ENCODE measurements at regions not wholly inside any gene's neighbourhood (a gene's known extent, or its start where the extent isn't known, plus 50 kb on each side); places are given as distances from the start of the nearest gene placed in this dataset.

DNA sequence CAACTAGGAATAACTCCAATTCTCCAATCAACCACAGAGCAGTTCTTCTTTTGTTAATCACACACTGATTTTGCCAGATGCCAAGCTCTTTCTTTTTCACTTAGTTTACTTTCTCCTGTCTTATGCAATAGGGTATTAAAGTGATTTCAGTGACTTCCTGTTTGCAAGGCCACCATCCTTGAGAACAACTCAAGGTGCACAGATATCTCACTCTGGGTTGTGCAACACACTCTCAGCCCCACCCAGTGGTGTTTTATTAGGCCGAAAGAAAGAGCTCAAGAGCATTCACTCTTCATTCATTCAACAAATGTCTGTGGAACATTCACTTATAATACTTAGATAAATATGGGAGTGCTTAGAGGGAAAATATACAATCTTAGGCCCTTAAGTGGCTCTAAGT is 352.5 kb downstream of the ZNF326 start:
- TF ChIP-seq POLR2A (IDR thresholded peaks at IDR 0.05), result no peak
- TF ChIP-seq, protein P1, sequence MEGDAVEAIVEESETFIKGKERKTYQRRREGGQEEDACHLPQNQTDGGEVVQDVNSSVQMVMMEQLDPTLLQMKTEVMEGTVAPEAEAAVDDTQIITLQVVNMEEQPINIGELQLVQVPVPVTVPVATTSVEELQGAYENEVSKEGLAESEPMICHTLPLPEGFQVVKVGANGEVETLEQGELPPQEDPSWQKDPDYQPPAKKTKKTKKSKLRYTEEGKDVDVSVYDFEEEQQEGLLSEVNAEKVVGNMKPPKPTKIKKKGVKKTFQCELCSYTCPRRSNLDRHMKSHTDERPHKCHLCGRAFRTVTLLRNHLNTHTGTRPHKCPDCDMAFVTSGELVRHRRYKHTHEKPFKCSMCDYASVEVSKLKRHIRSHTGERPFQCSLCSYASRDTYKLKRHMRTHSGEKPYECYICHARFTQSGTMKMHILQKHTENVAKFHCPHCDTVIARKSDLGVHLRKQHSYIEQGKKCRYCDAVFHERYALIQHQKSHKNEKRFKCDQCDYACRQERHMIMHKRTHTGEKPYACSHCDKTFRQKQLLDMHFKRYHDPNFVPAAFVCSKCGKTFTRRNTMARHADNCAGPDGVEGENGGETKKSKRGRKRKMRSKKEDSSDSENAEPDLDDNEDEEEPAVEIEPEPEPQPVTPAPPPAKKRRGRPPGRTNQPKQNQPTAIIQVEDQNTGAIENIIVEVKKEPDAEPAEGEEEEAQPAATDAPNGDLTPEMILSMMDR (IDR thresholded peaks at IDR 0.05), result no peak
- no peak for TF ChIP-seq POLR2AphosphoS5 (IDR thresholded peaks at IDR 0.05)
- Histone ChIP-seq H3K36me3 (no peaks in the 10 kb centered on the region), H3K27ac (no peak overlapping the region), H3K4me3 (no peak overlapping the region), H3K9me3 (peaks cover 0 to 9% of the 10 kb centered on the region in 2 donors), H3K4me1 (no peaks in the 10 kb centered on the region), H3K27me3 (no peaks in the 10 kb centered on the region)
- no peak for DNase-seq (ENCODE audit: low spot score in 2 of 2)
- intact Hi-C loops (cut with DNase I; ENCODE audit: low total_unique reads), result no loop called here

DNA sequence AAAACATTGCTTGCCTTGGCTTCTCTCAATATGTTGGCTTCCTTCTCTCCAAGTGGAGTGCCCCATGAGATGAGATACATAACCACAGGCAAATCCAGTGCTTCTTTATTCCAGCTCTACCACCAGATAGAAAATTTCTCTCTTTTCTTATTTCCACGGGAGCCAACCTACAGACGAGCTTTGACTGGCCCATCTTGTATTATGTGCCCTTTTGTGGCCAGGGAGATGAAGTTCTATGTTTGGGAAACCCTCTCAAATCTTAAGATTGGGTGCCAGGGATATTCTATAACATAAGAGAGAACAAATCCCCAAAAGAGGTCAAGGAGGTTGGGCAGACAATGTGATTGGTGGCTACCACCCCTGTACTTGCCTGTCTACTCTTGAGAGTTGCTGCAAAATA is 351.8 kb downstream of the ZNF326 start:
- peaks cover 0 to 9% of the 10 kb centered on the region in 2 donors for H3K9me3 ChIP-seq
- TF ChIP-seq POLR2A (IDR thresholded peaks at IDR 0.05) (no peak), POLR2AphosphoS5 (IDR thresholded peaks at IDR 0.05) (no peak)
- TF ChIP-seq, protein P1 (IDR thresholded peaks at IDR 0.05), result no peak
- intact Hi-C loops (cut with DNase I; ENCODE audit: low total_unique reads), result no loop called here
- H3K36me3 ChIP-seq, result no peaks in the 10 kb centered on the region
- H3K27me3 ChIP-seq, result no peaks in the 10 kb centered on the region
- DNase-seq (ENCODE audit: low spot score in 2 of 2), result no peak
- H3K4me3 ChIP-seq, result no peak overlapping the region
- H3K27ac ChIP-seq, result no peak overlapping the region
- no peaks in the 10 kb centered on the region for H3K4me1 ChIP-seq

DNA sequence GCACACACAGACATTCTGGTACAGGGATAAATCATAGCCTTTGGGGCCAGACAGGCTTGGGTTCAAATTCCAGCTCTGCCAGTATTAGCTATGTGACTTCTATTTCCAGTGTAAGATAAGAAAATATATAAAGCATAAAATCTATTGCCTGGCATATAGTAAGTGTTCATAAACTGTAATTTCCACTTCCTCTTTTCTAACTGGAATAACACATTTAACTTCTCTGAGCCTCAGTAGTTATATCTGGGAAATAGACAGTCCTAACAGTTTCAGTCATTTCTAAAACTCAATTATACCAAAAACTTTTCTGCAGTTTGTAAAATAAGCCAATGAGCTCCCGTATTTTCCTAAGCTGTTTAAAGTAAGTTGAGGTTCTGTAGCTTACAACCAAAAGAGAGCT is 351.4 kb downstream of the ZNF326 start:
- intact Hi-C loops (cut with DNase I; ENCODE audit: low total_unique reads), result no loop called here
- Histone ChIP-seq H3K4me3 (no peak overlapping the region), H3K9me3 (peaks cover 0 to 9% of the 10 kb centered on the region in 2 donors), H3K27ac (no peak overlapping the region), H3K27me3 (no peaks in the 10 kb centered on the region), H3K4me1 (no peaks in the 10 kb centered on the region), H3K36me3 (no peaks in the 10 kb centered on the region)
- TF ChIP-seq, protein P1 (IDR thresholded peaks at IDR 0.05), result no peak
- TF ChIP-seq POLR2A (IDR thresholded peaks at IDR 0.05) (no peak), POLR2AphosphoS5 (IDR thresholded peaks at IDR 0.05) (no peak)
- no peak for DNase-seq (ENCODE audit: low spot score in 2 of 2)

GRCh38 chr1:90344963-90345730 is 350.2 kb downstream of the ZNF326 start:
- TF ChIP-seq POLR2AphosphoS5 (IDR thresholded peaks at IDR 0.05) (no peak), POLR2A (IDR thresholded peaks at IDR 0.05) (no peak)
- TF ChIP-seq, protein P1 (IDR thresholded peaks at IDR 0.05), result no peak
- Histone ChIP-seq H3K4me3 (no peak overlapping the region), H3K36me3 (no peaks in the 10 kb centered on the region), H3K27ac (no peak overlapping the region), H3K9me3 (peaks cover 0 to 9% of the 10 kb centered on the region in 2 donors), H3K27me3 (no peaks in the 10 kb centered on the region), H3K4me1 (no peaks in the 10 kb centered on the region)
- no peak for DNase-seq (ENCODE audit: low spot score in 2 of 2)
- intact Hi-C loops (cut with DNase I; ENCODE audit: low total_unique reads), result no loop called here

DNA sequence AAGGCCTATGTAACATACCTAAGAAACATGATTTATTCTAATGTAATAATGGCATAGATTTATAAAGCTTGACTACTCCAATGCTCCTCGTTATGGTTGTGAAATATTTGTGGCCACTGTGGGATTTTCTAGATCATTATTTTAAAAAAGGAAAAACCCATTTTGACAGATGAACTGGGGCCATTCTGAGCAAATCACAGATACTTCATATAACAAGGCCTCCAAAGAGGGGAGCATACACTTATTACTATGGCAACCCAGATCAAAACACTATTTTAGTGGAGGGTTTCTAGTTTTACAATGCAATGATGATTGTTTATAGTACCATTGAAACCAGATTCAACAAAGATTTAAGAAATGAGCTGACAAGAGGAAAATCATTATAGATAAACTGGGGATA is 346.6 kb downstream of the ZNF326 start:
- TF ChIP-seq POLR2AphosphoS5 (IDR thresholded peaks at IDR 0.05) (no peak), POLR2A (IDR thresholded peaks at IDR 0.05) (no peak)
- TF ChIP-seq, protein P1 (IDR thresholded peaks at IDR 0.05), result no peak
- H3K9me3 ChIP-seq, result no peaks in the 10 kb centered on the region
- no peak overlapping the region for H3K27ac ChIP-seq
- no peak overlapping the region for H3K4me3 ChIP-seq
- no peaks in the 10 kb centered on the region for H3K4me1 ChIP-seq
- intact Hi-C loops (cut with DNase I; ENCODE audit: low total_unique reads), result no loop called here
- DNase-seq (ENCODE audit: low spot score in 2 of 2), result no peak
- no peaks in the 10 kb centered on the region for H3K36me3 ChIP-seq
- H3K27me3 ChIP-seq, result no peaks in the 10 kb centered on the region

All from breast epithelium (tissue), 4 donors.